Amniotic stem cell (primary cell): ENCODE measurements at regions not wholly inside any gene's neighbourhood (a gene's known extent, or its start where the extent isn't known, plus 50 kb on each side); places are given as distances from the start of the nearest gene placed in this dataset.

ENCODE experiments used
- DNase-seq: peaks from one replicate; lab custom pipeline; 2025; lab: John Stamatoyannopoulos, UW

DNA sequence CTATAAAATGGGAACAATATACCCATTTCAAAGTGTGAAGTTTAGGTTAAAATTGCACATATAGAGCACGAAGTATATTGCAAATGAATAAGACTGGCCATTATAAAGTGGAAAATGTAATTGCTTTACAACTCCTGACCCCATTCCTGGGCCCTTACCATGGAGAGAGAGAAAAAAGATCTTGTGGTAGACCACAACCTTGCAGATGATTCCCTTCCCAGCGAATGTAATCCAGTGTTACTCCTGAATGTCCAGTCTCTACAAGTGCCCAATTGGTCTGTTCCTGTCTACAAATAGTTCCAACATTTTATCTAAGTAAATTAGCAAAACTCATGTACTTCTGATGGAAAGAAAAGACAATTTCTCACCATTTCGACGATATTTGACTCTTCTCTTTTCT, 184.1 kb upstream of the LNX1 start:
- no peak for DNase-seq

DNA sequence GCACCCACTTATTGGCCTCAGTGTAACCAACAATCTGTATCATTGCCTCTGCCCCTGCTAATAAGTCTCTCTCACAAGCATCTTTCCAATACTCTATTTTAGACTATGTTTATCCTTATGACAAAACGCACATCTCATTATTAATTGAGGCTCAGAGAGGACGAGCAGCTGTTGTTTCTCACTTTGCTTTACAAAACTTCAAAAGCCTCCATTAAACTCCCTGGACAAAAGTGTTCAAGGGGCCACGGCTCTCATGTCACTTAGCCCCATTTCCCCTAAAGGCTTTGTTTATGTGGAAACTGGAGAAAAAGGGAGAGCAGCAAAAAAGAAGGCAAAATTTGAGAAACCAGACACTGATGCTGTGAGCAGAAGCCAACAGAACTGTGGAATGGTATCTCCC, 180.0 kb upstream of the LNX1 start:
- DNase-seq, result no peak

DNA sequence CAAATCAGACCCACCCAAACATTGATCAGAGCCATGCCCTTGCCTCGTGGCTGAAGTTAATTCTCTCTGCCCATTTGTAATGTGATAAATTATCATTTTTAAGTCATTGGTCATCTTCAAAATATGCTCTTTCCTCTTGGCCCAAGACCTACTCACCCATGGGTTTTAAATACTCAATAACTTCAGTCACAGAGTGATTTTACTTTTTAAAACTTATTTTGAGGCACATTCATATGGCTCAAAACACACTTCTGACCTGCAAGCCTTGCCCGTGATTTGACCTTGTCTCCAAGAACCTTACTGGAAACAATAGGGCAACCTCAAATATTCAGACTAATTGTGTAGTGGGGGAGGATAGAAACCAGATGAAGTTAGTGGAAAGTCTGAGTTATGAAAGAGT, 176.2 kb upstream of the LNX1 start:
- DNase-seq, result no peak

DNA sequence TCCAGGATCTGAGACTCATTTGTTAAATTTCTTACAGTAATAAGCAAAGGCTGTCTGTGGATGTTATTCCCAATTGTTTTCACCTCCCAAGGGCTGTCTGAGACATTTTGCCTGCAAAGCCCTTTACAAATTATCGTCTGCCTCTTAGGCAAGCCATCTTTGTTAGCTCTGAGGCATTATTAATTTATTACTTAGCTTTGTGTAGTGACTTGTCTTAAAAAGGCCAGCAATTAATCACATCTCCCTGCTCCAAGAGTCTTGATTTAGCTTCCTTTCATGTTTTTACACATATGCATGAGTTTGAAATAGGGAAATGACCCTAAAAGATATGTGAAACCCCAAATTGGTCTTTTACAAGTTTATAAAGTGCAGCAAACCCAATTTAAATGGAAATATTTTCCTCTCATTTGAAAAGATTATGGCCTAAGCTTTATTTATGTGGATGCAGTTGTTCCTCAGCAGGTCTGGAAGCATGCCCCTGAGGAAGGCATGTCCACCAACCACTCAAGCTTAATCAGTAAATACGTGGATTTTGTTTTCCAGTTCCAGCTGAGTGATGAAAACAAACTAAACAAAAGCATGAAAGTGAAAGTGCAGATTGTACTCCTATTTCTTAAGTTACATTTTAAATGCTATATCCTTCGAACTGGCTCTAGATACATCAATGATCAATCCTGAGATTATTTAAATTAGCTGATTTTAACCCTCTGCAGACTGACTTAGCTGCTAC, 173.6 kb upstream of the LNX1 start:
- no peak for DNase-seq

DNA sequence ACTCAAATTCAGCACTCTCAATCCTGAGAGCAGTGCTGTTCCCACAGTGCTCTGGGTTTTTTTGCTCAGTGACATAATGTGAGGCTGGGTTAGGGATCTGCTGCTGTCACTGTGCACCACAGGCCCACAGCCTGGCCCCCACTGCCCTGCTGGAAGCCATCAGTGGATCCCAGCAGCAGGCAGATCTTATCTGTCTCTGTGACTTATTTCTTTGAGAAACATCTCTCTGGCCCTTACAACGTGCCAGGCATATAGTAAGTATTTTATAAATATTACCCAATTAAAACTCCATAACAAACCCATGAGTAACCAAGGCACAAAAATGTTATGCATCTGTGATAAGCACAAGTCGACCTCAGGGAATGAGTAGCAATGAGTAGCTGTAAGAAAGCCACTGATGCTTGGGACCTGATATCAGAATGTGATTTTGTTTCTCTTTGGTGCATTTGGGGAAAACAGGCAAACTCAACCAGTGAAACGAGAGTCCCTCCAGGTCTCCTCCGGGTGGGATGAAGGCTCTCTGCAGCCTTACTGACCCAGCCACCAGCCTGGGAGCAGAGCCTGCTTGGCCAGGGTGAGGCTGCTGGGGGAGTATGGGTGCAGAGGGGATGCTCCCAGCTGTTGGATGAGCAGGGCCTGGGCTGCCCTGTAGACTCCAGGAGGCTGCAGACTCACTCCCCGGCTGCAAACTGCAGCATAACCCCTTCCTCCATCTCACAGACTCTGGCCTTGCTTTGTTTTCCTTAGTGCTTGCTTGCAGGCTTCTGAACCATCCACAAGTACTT, 172.7 kb upstream of the LNX1 start:
- peak; percentile 59 for DNase-seq

DNA sequence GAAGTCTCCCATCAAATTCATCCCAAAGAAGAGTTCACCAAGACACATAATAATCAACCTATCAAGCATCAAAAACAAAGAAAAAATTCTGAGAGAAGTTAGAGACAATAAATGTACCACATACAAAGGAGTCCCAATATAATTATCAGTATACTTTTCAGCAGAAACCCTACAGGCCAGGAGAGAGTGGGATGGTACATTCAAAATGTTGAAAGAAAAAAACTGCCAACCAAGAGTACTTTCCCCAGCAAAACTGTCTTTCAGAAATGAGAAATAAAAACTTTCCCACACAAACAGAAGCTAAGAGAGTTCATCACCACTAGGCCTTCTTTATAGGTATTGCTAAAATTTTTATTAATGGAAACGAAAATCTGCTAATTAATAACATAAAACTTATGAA, 164.4 kb upstream of the LNX1 start:
- DNase-seq, result no peak

DNA sequence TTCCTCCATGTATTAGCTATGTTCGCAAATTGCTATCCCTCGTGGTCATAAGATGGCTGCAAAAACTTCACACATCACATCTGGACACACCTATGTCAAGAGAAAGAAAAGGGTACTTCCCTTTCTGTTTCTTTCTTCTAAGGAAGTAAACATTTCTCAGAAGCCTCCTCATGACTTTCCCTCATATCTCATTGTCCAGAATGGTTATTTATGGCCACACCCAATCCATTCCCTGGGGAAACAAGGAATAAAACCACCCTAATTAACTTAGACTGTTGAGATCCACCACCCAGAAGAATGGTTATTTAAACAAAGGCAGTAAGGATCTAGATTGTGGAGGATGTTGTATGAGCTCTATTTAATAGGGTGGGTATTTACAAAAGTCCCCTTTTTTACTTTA, 160.8 kb upstream of the LNX1 start:
- no peak for DNase-seq

DNA sequence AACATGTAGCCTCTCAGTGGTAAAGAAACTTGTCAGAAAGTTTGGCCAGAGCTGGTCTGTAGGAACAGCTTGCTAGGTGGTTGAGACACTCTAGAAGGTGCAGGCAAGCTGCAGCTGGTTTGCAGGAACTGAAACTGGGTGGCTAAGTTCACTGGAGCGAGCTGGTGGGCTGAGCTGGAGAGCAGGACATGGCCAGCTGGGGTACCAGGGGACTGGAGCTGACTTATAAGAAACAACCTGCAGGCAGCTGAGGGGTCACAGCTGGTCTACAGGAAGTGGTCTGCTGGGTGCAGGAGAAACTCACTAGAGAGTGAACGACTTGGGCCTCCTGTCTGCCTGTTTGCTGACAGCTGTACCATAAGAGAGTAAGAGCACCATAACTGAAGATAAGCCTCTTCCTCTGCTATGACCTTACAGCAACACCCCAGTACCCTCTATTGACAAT, 157.1 kb upstream of the LNX1 start:
- DNase-seq, result no peak

DNA sequence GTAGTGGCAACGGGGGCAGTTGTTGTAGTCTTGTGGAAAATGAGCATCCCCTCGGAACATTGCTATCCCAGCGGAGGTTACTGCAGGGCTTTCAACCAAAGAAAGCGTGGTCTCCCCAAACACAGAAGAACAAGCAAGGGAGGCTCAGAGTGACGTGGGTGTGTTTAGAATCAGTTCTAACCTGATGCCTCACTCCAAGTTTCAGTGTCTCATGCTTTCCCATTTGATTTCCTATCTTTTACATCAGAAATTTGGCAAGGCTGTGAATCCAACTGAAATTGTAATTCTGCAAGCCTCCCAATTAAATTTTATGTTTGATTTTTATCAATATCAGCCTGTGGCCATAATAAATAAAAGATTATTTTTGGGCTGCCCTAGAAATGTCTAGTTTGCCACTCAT, 156.1 kb upstream of the LNX1 start:
- DNase-seq, result no peak

DNA sequence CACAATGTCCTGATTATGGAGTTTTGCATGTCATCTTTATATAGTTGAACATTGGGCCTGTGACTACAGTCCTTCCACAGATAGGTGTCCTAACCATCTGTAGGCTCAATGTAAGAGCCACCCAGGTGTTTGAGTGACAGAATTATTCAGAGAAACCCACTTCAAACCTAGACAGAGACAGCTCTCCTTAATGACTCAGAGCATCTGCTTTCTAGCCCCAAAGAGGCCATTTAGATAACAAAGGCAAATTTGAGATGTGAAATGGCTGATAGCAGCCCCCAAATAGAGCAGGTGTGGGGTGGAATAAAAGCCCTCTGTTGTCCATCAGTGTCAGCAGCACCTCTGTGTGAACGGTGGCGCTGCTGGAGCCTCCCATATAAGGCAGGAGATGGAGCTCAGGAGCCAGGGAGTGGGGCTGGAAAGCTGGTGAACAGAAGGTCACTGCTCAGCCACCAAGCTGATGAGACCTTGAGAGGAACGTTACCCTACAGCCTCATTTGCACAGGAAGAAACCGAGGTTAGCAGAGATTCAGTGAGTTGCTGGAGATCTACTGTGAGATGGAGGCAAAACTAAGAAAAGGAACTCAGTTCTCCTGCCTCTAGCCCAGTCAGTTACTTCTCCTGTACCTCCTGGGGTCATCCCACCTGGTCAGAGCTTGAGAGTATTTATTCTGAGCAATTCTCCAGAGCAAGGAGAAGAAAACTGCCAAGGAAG, 153.3 kb upstream of the LNX1 start:
- no peak for DNase-seq

DNA sequence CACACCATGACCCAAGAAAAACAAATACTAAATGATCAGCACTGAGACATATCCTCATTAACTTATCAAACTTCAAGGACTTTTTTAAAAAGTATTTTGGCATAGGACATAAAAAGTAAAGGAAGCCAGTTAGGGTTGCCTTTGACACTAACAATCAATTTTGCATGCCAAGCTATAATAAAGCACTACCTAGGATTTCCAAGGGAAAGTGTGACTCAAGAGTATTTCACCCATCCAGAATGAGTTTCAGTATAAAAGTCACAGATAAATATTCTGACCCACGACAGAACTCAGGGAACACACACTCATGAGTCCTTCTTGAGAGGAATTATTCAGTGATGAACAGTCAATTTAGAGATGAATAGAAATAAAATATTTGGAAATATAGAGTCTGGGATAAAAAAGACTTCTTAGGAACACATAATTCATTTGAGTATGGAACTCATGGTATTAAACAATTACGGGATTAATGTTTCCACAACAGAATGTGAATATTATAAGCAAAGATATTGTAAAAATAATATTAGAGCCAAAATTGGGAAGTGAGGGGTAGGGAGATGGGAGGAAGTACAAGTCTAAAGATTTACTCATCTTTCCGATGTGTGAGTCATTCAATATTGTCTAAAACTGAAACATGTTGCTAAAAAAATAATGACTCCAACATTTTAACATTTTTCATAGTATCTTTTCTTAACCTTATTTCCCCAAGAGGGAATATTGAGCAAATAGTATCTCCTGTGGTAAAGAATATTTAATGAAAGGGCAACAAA, 143.5 kb upstream of the LNX1 start:
- peak; percentile 46 for DNase-seq

DNA sequence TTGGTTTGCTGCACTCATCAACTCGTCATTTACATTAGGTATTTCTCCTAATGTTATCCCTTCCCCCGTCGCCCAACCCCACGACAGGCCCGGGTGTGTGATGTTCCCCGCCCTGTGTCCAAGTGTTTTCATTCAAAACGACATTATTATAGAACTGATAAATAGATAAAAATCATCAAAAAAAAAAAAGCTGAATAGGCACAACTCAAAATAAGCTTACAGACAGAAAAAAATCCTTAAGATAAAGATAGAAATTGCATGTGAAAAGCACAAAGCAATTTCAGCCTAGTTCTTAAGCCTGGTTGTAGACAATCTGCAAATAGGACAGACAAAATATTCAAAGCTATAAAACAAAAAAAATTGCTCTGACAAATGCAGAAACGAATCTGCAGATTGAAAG, 142.9 kb upstream of the LNX1 start:
- DNase-seq, result no peak

DNA sequence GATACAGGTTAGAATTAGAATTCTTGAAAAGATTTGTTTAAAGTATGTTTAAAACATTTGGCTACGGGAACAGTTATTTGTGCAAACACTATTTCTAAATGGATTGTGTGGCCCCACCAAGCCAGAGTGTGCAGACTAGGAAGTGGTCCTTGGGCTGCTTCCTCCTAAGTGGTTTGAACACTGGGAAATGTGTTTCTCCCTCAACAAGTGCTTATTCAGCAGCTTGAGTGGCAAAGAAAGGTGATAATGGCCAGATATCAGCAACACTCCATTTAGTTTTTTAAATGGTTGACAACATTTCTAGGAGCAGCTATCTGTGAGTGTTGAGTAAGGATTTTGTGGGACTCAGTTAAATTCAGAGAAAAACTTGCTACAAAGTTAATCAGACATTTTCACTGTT, 141.4 kb upstream of the LNX1 start:
- DNase-seq, result no peak

DNA sequence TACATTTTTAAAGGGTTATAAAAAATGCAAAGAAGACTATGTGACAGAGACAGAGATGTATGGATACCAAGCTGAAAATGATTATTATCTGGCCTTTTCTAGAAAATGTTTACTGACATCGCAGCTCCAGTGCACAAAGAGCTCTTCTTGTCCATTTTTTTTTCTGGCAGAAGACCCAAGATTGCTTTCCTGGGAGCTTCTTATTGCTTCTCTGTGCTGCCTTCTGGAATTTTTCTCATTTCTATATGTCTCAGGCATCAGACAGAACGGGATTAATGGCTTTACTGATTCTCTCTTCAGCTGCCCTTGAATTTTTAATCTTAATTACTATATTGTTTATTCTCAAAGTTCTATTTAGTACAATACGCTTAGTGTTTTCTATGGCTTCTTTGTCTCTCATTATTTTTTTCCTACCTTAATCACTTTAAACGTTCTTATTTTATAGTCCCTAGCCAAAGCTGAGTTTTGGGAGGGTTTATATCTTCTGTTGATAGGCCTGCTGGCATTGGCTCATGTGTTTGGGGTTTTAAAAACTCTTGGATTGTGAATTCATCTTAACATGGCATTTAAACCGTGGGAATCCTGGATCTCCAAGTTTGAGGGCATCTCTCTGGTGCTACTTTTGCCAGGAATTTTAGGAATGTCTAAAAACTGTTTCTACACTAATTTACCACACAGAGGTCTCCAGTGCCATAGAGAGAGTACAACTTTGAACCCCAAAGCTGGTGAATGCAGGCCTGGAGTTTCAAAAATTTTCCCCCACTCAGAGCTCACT, 138.9 kb upstream of the LNX1 start:
- no peak for DNase-seq

DNA sequence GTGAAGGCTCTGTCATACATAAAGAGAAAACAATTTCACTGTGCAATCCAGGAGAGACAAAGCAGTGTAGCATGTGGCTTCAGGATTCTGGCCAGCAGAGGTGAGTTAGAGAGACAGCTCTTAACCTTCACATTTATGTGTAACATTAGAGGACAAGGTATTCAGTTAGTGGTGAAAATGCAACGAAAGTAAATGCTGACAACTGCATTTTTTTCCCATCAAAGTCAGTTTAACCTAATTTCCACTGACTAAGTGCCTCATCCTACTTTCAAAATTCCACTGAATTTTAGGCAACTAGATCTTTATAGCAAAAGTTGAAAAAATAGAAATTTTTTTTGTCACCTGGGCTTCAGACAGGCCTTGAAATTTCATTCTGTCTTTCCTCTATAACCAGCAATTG, 130.8 kb upstream of the LNX1 start:
- no peak for DNase-seq

DNA sequence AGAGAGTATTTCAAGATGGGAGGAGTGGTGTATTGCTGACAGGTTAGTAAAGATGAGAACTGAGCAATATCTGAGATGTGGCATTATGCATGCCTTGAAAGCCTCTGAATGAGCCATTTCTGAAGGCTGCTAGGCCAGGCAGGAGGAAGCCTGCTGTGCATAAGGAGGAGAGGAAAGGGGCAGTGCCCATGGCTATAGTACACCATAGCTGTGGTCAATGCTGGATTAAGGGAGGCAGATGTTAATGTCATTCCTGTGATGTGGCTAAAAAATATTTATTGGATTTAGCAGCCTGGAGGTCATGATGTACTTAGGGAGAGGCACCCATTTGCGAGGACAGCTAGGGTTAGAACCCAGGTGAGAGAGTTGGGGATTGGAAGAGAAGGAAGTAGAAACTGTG, 130.0 kb upstream of the LNX1 start:
- no peak for DNase-seq

DNA sequence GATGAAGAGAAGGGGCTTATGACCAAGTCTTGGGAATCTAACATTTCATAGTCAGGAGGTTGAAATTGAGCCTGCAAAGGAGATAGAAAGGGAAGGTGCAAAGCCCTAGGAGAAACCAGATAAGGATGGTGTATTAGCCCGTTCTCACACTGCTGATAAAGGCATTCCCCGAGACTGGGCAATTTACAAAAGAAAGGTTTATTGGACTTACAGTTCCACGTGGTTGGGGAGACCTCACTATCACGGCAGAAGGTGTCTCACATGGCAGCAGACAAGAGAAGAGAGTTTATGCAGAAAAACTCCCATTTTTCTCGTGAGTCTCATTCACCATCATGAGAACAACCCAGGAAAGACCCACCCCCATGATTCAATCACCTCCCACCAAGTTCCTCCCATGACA, 129.5 kb upstream of the LNX1 start:
- DNase-seq, result no peak

DNA sequence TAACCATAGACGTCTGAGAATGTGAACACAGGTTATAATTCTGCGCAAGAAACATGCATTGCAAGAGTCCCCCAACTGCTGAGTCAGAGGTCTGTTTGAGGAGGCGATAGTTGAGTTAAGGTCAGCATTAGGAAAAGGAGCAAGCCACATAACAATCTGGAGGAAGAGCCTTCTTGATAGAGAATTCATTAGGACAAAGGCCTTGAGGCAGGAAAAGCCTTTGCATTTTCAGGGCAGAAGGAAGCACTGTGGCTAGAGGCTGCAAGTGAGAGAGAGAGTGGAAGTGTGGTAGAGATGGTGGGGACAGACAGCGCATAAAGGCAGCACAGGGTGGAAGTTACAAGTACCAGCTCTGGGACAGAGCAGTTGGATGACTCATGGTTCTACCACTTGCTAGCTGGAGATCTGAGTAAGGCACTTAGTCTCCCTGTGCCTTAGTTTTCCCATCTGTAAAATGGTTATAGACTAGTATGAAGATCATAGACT, 125.8 kb upstream of the LNX1 start:
- no peak for DNase-seq

DNA sequence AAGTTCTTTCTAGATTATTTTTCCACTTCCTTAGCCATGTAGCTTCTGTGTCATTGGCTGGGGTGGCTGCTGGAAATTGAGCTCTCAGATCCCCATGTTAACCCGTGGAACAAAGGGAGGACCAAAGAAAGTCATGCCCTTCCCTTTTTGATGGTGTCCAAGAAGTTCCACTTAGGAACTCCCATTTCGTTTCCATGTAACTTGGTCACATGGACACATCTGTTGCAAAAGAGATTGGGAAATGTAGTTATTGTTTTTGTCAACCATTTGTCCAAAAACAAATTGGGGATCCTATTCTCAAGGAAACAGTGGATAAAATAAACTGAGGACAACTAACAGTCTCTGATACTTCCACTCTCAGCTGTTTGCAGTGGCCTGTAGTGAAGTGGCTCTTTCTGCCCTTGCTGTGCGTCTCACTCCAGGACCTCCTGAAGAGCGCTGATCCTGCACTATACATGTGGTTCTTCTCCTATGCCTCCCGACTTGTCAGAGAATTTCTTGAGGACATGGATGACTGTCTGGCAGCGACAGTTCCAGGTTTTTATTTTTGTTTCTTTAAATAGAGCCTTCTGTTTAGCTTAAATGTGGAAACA, 125.3 kb upstream of the LNX1 start:
- DNase-seq, result no peak

DNA sequence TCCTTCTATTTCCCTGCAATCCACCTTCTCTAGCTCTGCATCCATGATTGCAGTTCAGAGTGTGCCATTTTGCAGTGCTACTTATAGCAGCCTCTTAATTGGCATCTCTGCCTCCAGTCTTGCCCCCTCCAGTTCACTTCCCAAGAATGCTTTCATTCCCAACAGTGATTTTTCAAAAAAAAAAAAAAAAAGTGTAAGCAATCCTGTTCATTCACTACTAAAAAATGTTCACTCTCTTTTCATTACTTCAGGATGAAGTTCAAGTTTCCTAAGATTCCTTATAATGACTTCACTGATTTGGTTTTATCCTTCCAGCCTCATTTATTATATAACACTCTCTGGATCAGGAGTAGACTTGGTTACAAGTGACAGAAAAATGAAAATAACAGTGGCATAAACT, 124.7 kb upstream of the LNX1 start:
- no peak for DNase-seq
